CD4-positive, CD25-positive, alpha-beta regulatory T cell (primary cell): ENCODE measurements at regions not wholly inside any gene's neighbourhood (a gene's known extent, or its start where the extent isn't known, plus 50 kb on each side); places are given as distances from the start of the nearest gene placed in this dataset.

ENCODE experiments used
- ATAC-seq, 2 donors: fragments of 150-1000 bp; cut with Tn5 transposase; one replicate each; pipeline ENCODE4 v1.10.0; 2021; ENCODE audit warnings: low read depth in 2 of 2, moderate number of reproducible peaks in 2 of 2, moderate library complexity in 1 of 2
- DNase-seq, 3 donors: peaks; one replicate each; pipeline versions ENCODE4 v3.0.0 to v3.0.0-alpha.2; 2012 to 2022; ENCODE audit warnings: mixed read lengths in 1 of 3
- H3K27ac ChIP-seq: one replicate; pipeline ENCODE4 v1.7.0; 2013; ENCODE audit warnings: mild to moderate bottlenecking, low read length; ENCODE audit not compliant: insufficient read depth, poor library complexity, severe bottlenecking
- H3K27me3 ChIP-seq: one replicate; pipeline ENCODE4 v1.7.0; 2013; ENCODE audit warnings: low read length; ENCODE audit not compliant: control insufficient read depth, insufficient read depth
- H3K36me3 ChIP-seq: one replicate; pipeline ENCODE4 v1.7.0; 2013; ENCODE audit warnings: mild to moderate bottlenecking, low read length, moderate library complexity; ENCODE audit not compliant: control insufficient read depth, insufficient read depth
- H3K4me1 ChIP-seq: 2 replicates; pipeline ENCODE4 v1.7.0; 2013; ENCODE audit warnings: mild to moderate bottlenecking, low read length; ENCODE audit not compliant: insufficient read depth, control insufficient read depth, poor library complexity, severe bottlenecking
- H3K4me3 ChIP-seq: one replicate; pipeline ENCODE4 v1.7.0; 2013; ENCODE audit warnings: low read depth, mild to moderate bottlenecking, low read length, moderate library complexity
- H3K9me3 ChIP-seq, 2 experiments: 1 replicate in 1 of 2; 2 replicates in 1 of 2; pipeline ENCODE4 v1.7.0; 2013; ENCODE audit warnings: low read length in 2 of 2, mild to moderate bottlenecking in 1 of 2, moderate library complexity in 1 of 2; ENCODE audit not compliant: control insufficient read depth in 2 of 2
- H3K27ac Mint-ChIP-seq, 3 donors: one replicate each; pipeline ENCODE4 v1.8.0; 2020 to 2022; ENCODE audit warnings: mild to moderate bottlenecking in 3 of 3, mixed read lengths in 3 of 3, moderate library complexity in 2 of 3
- H3K27me3 Mint-ChIP-seq: one replicate; pipeline ENCODE4 v1.8.0; 2022; ENCODE audit warnings: mild to moderate bottlenecking, mixed read lengths
- H3K36me3 Mint-ChIP-seq: one replicate; pipeline ENCODE4 v1.8.0; 2020; ENCODE audit warnings: mixed read lengths
- H3K4me1 Mint-ChIP-seq, 4 donors: one replicate each; pipeline ENCODE4 v1.8.0; 2020 to 2022; ENCODE audit warnings: mixed read lengths in 4 of 4, mild to moderate bottlenecking in 1 of 4
- H3K4me3 Mint-ChIP-seq, 4 donors: one replicate each; pipeline ENCODE4 v1.8.0; 2020 to 2022; ENCODE audit warnings: mild to moderate bottlenecking in 4 of 4, mixed read lengths in 4 of 4, moderate library complexity in 3 of 4
- H3K9me3 Mint-ChIP-seq, 7 donors: one replicate each; pipeline ENCODE4 v1.8.0; 2020 to 2022; ENCODE audit warnings: mixed read lengths in 7 of 7, mild to moderate bottlenecking in 3 of 7, moderate library complexity in 2 of 7

DNA sequence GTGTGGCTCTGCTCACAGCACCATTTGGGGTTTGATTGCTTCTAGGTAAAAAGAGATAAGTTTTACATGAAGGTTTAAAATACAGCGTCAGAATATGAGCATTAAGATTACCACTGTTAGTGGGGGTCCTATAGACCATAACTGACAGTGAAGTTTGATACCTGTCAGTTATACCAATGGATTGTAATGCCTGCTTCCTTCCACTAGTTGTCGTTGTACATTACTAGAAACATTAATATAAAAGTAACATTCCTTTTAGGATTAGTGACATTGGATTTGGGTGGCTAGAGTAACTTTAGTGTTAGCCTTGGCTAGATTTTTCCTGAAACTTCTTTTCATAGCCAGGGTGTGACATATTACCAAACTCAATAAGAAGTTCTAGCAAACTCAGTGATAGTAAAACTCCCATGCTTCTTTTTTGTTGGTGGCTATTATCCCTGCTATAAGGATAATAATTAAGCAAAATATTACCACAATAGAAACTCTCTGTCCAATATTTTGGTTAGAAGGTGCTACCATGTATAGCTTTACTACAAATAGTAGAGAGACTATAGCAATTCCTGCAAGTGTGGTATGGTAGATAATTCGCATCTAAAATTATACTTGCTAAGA lies 57.1 kb downstream of the FAM181B start:
- H3K4me1 ChIP-seq = no peaks in the 10 kb centered on the region
- H3K27me3 Mint-ChIP-seq = peaks cover 8% of the 10 kb centered on the region
- DNase-seq = no peak
- H3K4me1 Mint-ChIP-seq = no peaks in the 10 kb centered on the region
- no peak overlapping the region for H3K27ac ChIP-seq
- H3K4me3 Mint-ChIP-seq = no peak overlapping the region
- no peaks in the 10 kb centered on the region for H3K36me3 Mint-ChIP-seq
- no peaks in the 10 kb centered on the region for H3K27me3 ChIP-seq
- H3K36me3 ChIP-seq = no peaks in the 10 kb centered on the region
- ATAC-seq = no peak
- H3K9me3 Mint-ChIP-seq = peaks cover 0 to 3% (median 1%) of the 10 kb centered on the region in 7 donors
- no peak overlapping the region for H3K27ac Mint-ChIP-seq
- H3K4me3 ChIP-seq = no peak overlapping the region
- H3K9me3 ChIP-seq = peaks cover 0 to 5% of the 10 kb centered on the region in 2 experiments

DNA sequence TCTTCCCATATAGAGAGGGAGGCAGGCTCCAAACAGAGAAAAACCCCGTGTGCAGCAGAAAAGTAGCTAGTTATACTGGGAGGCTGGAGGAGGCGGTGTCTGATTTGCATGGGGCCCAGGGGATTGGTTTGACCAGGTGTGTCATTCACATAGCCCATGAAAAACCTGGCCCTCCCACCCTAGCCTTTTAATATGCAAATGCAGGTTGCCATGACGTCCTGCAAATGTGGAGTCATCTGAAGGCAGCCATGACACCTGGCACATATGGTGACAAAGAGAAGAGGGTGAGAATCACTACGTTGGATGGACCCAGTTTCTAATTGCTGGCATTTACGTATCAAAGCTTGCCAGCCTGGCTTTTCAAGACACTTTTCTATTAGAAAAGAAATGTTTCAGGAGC lies 57.8 kb downstream of the FAM181B start:
- Mint-ChIP-seq H3K27ac (no peak overlapping the region), H3K36me3 (no peaks in the 10 kb centered on the region), H3K4me3 (no peak overlapping the region), H3K27me3 (peaks cover 5% of the 10 kb centered on the region), H3K4me1 (no peaks in the 10 kb centered on the region), H3K9me3 (peaks cover 0 to under 1% (median 0%) of the 10 kb centered on the region in 7 donors)
- Histone ChIP-seq H3K4me1 (no peaks in the 10 kb centered on the region), H3K36me3 (no peaks in the 10 kb centered on the region), H3K27me3 (no peaks in the 10 kb centered on the region), H3K27ac (no peak overlapping the region), H3K4me3 (no peak overlapping the region), H3K9me3 (no peaks in the 10 kb centered on the region)
- ATAC-seq (no peak), DNase-seq (no peak)

DNA sequence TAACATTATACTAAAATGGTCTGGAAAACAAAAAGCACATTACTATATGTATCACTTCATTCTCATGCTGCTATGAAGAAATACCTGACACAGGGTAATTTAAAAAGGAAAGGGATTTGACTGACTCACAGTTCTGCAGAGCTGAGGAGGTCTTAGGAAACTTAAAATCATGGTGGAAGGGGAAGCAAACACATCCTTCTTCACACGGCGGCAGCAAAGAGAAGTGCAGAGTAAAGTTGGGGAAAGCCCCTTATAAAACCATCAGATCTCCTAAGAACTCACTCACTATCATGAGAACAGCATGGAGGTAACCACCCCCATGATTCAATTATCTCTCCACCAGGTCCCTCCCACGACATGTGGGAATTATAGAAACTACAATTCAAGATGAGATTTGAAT lies 60.0 kb downstream of the FAM181B start:
- Histone ChIP-seq H3K4me1 (no peaks in the 10 kb centered on the region), H3K9me3 (no peaks in the 10 kb centered on the region), H3K27me3 (no peaks in the 10 kb centered on the region), H3K4me3 (no peak overlapping the region), H3K27ac (no peak overlapping the region), H3K36me3 (no peaks in the 10 kb centered on the region)
- H3K4me3 Mint-ChIP-seq = no peak overlapping the region
- no peak overlapping the region for H3K27ac Mint-ChIP-seq
- DNase-seq (no peak), ATAC-seq (no peak)
- peaks cover 5% of the 10 kb centered on the region for H3K27me3 Mint-ChIP-seq
- H3K36me3 Mint-ChIP-seq = no peaks in the 10 kb centered on the region
- no peaks in the 10 kb centered on the region for H3K4me1 Mint-ChIP-seq
- H3K9me3 Mint-ChIP-seq = no peaks in the 10 kb centered on the region

DNA sequence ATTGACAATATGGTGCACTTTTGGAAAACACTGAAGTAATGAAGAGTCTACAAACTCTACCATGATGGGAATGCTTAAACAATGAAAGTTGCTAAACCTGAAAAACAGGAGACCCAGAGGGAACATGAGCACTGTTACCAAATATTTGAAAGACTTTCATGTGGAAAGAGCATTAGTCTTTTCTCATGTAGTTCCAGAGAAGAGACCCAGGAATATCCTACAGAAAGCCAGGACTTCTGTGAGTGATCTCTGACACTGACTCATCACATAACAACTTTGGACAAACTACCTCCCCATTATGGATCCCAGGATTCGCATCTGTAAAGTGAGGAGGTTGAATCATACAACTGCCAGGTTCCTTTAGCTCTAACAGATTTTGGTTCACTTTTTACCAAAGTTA lies 62.2 kb downstream of the FAM181B start:
- H3K4me1 ChIP-seq = no peaks in the 10 kb centered on the region
- Mint-ChIP-seq H3K27ac (no peak overlapping the region), H3K36me3 (no peaks in the 10 kb centered on the region), H3K27me3 (peaks cover 3% of the 10 kb centered on the region), H3K4me3 (no peak overlapping the region), H3K9me3 (no peaks in the 10 kb centered on the region), H3K4me1 (no peaks in the 10 kb centered on the region)
- no peaks in the 10 kb centered on the region for H3K9me3 ChIP-seq
- DNase-seq = no peak
- H3K4me3 ChIP-seq = no peak overlapping the region
- no peaks in the 10 kb centered on the region for H3K27me3 ChIP-seq
- H3K36me3 ChIP-seq = no peaks in the 10 kb centered on the region
- no peak for ATAC-seq
- H3K27ac ChIP-seq = no peak overlapping the region

DNA sequence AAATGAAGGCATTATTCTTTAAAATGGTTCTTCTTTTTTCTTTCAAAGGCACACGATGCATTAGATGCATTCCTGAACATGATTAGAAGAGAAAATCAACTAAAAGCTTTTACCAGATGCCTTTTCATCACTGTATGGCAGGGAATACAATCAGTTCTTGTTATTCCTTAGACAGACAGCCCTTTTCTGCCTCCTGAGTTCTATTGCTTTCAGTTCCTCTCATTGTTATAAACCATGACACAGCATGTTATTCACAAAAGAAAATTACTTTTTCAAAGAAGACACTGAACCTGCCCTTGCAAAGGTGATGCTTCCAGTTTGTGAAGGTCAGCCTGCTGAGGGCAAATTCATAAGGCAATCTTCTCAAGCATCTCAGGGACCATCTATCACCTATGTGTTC lies 70.1 kb downstream of the FAM181B start:
- no peak overlapping the region for H3K27ac Mint-ChIP-seq
- H3K4me1 Mint-ChIP-seq = no peaks in the 10 kb centered on the region
- no peaks in the 10 kb centered on the region for H3K36me3 ChIP-seq
- no peaks in the 10 kb centered on the region for H3K9me3 ChIP-seq
- H3K4me1 ChIP-seq = no peaks in the 10 kb centered on the region
- peaks cover 0 to 6% (median 0%) of the 10 kb centered on the region in 7 donors for H3K9me3 Mint-ChIP-seq
- H3K4me3 ChIP-seq = no peak overlapping the region
- DNase-seq (no peak), ATAC-seq (no peak)
- no peak overlapping the region for H3K27ac ChIP-seq
- H3K36me3 Mint-ChIP-seq = no peaks in the 10 kb centered on the region
- H3K4me3 Mint-ChIP-seq = no peak overlapping the region
- H3K27me3 ChIP-seq = no peaks in the 10 kb centered on the region
- no peaks in the 10 kb centered on the region for H3K27me3 Mint-ChIP-seq

DNA sequence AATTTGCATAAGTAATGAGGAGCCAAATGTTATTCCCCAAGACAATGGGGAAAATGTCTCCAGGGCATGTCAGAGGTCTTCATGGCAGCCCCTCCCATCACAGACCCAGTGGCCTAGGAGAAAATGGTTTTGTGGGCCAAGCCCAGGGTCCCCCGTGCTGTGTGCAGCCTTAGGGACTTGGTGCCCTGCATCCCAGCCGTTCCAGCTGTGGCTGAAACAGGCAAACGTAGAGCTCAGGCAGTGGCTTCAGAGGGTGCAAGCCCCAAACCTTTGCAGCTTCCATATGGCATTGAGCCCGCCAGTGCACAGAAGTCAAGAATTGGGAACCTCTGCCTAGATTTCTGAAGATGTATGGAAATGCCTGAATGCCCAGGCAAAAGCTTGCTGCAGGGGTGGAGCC lies 79.9 kb downstream of the FAM181B start:
- Mint-ChIP-seq H3K27ac (no peak overlapping the region), H3K36me3 (no peaks in the 10 kb centered on the region), H3K4me1 (no peaks in the 10 kb centered on the region), H3K9me3 (peaks cover 0 to 11% (median 0%) of the 10 kb centered on the region in 7 donors), H3K4me3 (no peak overlapping the region), H3K27me3 (peaks cover 9% of the 10 kb centered on the region)
- Histone ChIP-seq H3K27me3 (no peaks in the 10 kb centered on the region), H3K9me3 (no peaks in the 10 kb centered on the region), H3K4me1 (no peaks in the 10 kb centered on the region), H3K4me3 (no peak overlapping the region), H3K36me3 (no peaks in the 10 kb centered on the region), H3K27ac (no peak overlapping the region)
- DNase-seq (no peak), ATAC-seq (no peak)

DNA sequence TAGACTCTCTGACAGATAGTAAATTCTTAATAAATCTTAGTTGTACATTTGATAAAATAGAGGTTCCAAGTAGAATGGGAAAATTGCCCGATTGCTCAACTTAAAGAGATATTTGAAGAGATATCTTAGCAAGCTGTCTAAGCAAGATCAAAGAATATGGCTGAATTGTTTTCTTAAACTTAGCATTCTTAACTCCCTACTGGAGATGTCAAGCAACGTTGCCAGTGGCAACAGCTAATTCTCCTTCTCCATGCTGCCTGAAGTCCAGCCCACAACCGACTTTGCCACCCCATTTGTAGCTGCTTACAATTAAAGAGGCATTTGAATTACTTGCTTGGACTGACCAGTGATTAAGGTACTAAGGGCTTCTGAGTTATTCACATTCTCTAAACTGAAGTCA lies 94.4 kb downstream of the FAM181B start:
- Mint-ChIP-seq H3K9me3 (peaks cover 0 to 5% (median 0%) of the 10 kb centered on the region in 7 donors), H3K4me1 (no peaks in the 10 kb centered on the region), H3K36me3 (no peaks in the 10 kb centered on the region), H3K27ac (no peak overlapping the region), H3K4me3 (no peak overlapping the region), H3K27me3 (peaks cover 10% of the 10 kb centered on the region)
- H3K4me3 ChIP-seq = no peak overlapping the region
- ATAC-seq (no peak), DNase-seq (no peak)
- H3K27ac ChIP-seq = no peak overlapping the region
- H3K27me3 ChIP-seq = no peaks in the 10 kb centered on the region
- no peaks in the 10 kb centered on the region for H3K9me3 ChIP-seq
- no peaks in the 10 kb centered on the region for H3K4me1 ChIP-seq
- H3K36me3 ChIP-seq = no peaks in the 10 kb centered on the region

DNA sequence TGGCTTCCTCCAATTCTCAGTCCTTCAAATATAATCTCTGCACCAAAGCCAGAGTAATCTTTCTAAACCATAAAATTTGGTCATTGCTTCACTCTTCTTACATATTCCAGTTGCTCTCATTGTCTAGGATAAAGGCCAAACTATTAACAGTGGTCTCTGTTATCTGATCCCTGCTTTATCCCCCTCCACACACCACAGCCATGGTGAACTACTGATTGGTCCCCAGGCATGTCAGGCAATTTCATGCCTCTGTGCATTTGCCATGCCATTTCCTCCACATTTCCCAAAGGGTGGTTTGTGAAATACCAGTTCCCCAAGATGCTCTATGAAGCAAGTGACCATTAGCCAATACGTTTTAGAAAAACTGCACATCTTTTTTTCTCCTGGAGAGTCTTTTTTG lies 97.0 kb downstream of the FAM181B start:
- Mint-ChIP-seq H3K9me3 (peaks cover 0 to 5% (median 0%) of the 10 kb centered on the region in 7 donors), H3K27me3 (peaks cover 6% of the 10 kb centered on the region), H3K27ac (no peak overlapping the region), H3K4me1 (no peaks in the 10 kb centered on the region), H3K36me3 (no peaks in the 10 kb centered on the region), H3K4me3 (no peak overlapping the region)
- ATAC-seq = no peak
- DNase-seq = no peak
- H3K27ac ChIP-seq = no peak overlapping the region
- no peak overlapping the region for H3K4me3 ChIP-seq
- no peaks in the 10 kb centered on the region for H3K36me3 ChIP-seq
- no peaks in the 10 kb centered on the region for H3K9me3 ChIP-seq
- no peaks in the 10 kb centered on the region for H3K27me3 ChIP-seq
- H3K4me1 ChIP-seq = no peaks in the 10 kb centered on the region
